GM12892 (cell line): ENCODE measurements at regions not wholly inside any gene's neighbourhood (a gene's known extent, or its start where the extent isn't known, plus 50 kb on each side); places are given as distances from the start of the nearest gene placed in this dataset.

Experiments used
- DNase-seq: peaks from one replicate; pipeline ENCODE4 v3.0.0; 2011; ENCODE audit not compliant: insufficient read length
- FAIRE-seq: peaks from 2 replicates; lab custom pipeline; 2011; peaks lifted over from hg19 to GRCh38; lab: Jason Lieb, UNC
- POLR2A ChIP-seq: IDR thresholded peaks from 2 replicates; pipeline ENCODE4 v1.6.1; 2011; ENCODE audit warnings: low read depth, low read length, control low read depth
- POLR2AphosphoS5 ChIP-seq: IDR thresholded peaks from 2 replicates; pipeline ENCODE4 v1.6.1; 2011; ENCODE audit warnings: low read depth, low read length, control low read depth
- TAF1 ChIP-seq: IDR thresholded peaks from 2 replicates; pipeline ENCODE4 v1.6.1; 2011; ENCODE audit warnings: low read depth, mild to moderate bottlenecking, control low read depth, low read length, borderline replicate concordance

GRCh38 chr15:95559875-95560394, 770.6 kb upstream of the NR2F2 start:
- no peak for FAIRE-seq
- no peak for DNase-seq
- no peak for TF ChIP-seq POLR2A

GRCh38 chr15:95561463-95561862, 769.0 kb upstream of the NR2F2 start:
- DNase-seq (no peak), FAIRE-seq (no peak)
- TF ChIP-seq TAF1 (no peak), POLR2A (no peak)

GRCh38 chr15:95563634-95564033, 766.9 kb upstream of the NR2F2 start:
- FAIRE-seq = no peak
- no peak for TF ChIP-seq POLR2AphosphoS5
- no peak for TF ChIP-seq TAF1
- no peak for TF ChIP-seq POLR2A

GRCh38 chr15:95565016-95565600, 765.4 kb upstream of the NR2F2 start:
- TF ChIP-seq POLR2AphosphoS5 = no peak
- no peak for TF ChIP-seq TAF1
- TF ChIP-seq POLR2A = no peak
- DNase-seq = no peak
- no peak for FAIRE-seq

More at GRCh38 chr15:95563634-95564033, 766.9 kb upstream of the NR2F2 start:
- DNase-seq = no peak

GRCh38 chr15:95565690-95566089, 764.8 kb upstream of the NR2F2 start:
- no peak for DNase-seq
- TF ChIP-seq POLR2A = no peak
- no peak for TF ChIP-seq TAF1
- TF ChIP-seq POLR2AphosphoS5 = no peak
- FAIRE-seq = no peak

- DNase-seq = no peak
- FAIRE-seq = no peak
- no peak for TF ChIP-seq POLR2AphosphoS5
- TF ChIP-seq TAF1 = no peak
- no peak for TF ChIP-seq POLR2A
These were observed 762.8 kb upstream of the NR2F2 start for GRCh38 chr15:95567686-95568085.

- TF ChIP-seq TAF1 = no peak
- TF ChIP-seq POLR2A = no peak
- TF ChIP-seq POLR2AphosphoS5 = no peak
- DNase-seq (no peak), FAIRE-seq (no peak)
These were observed 756.4 kb upstream of the NR2F2 start for GRCh38 chr15:95574053-95574452.

GRCh38 chr15:95577927-95578326, 752.6 kb upstream of the NR2F2 start:
- DNase-seq (no peak), FAIRE-seq (no peak)
- no peak for TF ChIP-seq POLR2AphosphoS5
- no peak for TF ChIP-seq TAF1

GRCh38 chr15:95580121-95580520, 750.4 kb upstream of the NR2F2 start:
- no peak for DNase-seq
- TF ChIP-seq TAF1 (no peak), POLR2A (no peak), POLR2AphosphoS5 (no peak)
- FAIRE-seq = no peak

- FAIRE-seq (no peak), DNase-seq (no peak)
- TF ChIP-seq TAF1 (no peak), POLR2AphosphoS5 (no peak), POLR2A (no peak)
These were observed 748.9 kb upstream of the NR2F2 start for GRCh38 chr15:95581595-95581994.

- DNase-seq = no peak
- FAIRE-seq = no peak
- TF ChIP-seq POLR2AphosphoS5 (no peak), POLR2A (no peak), TAF1 (no peak)
These were observed 746.4 kb upstream of the NR2F2 start for GRCh38 chr15:95584088-95584487.

GRCh38 chr15:95588056-95588455, 742.4 kb upstream of the NR2F2 start:
- no peak for FAIRE-seq
- TF ChIP-seq POLR2AphosphoS5 = no peak
- no peak for TF ChIP-seq TAF1
- no peak for TF ChIP-seq POLR2A
- no peak for DNase-seq
